NOMO-1 (cell line): ENCODE measurements at regions not wholly inside any gene's neighbourhood (a gene's known extent, or its start where the extent isn't known, plus 50 kb on each side); places are given as distances from the start of the nearest gene placed in this dataset.
"Not testable (repeated sequence)": the region's sequence is repeated elsewhere in the genome, so short reads cannot be mapped to it uniquely, and the experiment has no call there.

Source experiments
- DNase-seq, 2 experiments: peaks; one replicate each; lab custom pipeline; 2025; ENCODE audit not compliant: unreplicated experiment in 2 of 2; lab: John Stamatoyannopoulos, UW

- no peak for DNase-seq
These were observed 398.4 kb downstream of the NUP35 start for GRCh38 chr2:183522489-183523266.

- DNase-seq = no peak
These were observed 406.2 kb downstream of the NUP35 start for GRCh38 chr2:183530333-183530901.

- DNase-seq = no peak
These were observed 408.3 kb downstream of the NUP35 start for GRCh38 chr2:183532514-183532913.

GRCh38 chr2:183533021-183533420, 408.8 kb downstream of the NUP35 start:
- no peak for DNase-seq

- DNase-seq = no peak
These were observed 412.0 kb downstream of the NUP35 start for GRCh38 chr2:183536290-183536689.

- DNase-seq = no peak
These were observed 412.5 kb downstream of the NUP35 start for GRCh38 chr2:183536714-183537113.

- no peak for DNase-seq
These were observed 417.5 kb downstream of the NUP35 start for GRCh38 chr2:183541766-183542165.

- no peak for DNase-seq
These were observed 418.4 kb downstream of the NUP35 start for GRCh38 chr2:183542606-183543005.

GRCh38 chr2:183543222-183543621, 419.0 kb downstream of the NUP35 start:
- DNase-seq = no peak

- no peak for DNase-seq
These were observed 419.5 kb downstream of the NUP35 start for GRCh38 chr2:183543731-183544130.

- not testable (repeated sequence) for DNase-seq
These were observed 422.5 kb downstream of the NUP35 start for GRCh38 chr2:183546560-183547350.

- DNase-seq = no peak
These were observed 428.5 kb downstream of the NUP35 start for GRCh38 chr2:183552716-183553115.

GRCh38 chr2:183564726-183565125, 440.5 kb downstream of the NUP35 start:
- DNase-seq = no peak

- no peak for DNase-seq
These were observed 451.2 kb downstream of the NUP35 start for GRCh38 chr2:183575481-183575880.

- DNase-seq = no peak
These were observed 455.4 kb downstream of the NUP35 start for GRCh38 chr2:183579686-183580085.

GRCh38 chr2:183592271-183592670, 468.0 kb downstream of the NUP35 start:
- DNase-seq = no peak

- no peak for DNase-seq
These were observed 469.9 kb downstream of the NUP35 start for GRCh38 chr2:183594150-183594549.

GRCh38 chr2:183597841-183598240, 473.6 kb downstream of the NUP35 start:
- no peak for DNase-seq

- no peak for DNase-seq
These were observed 479.8 kb downstream of the NUP35 start for GRCh38 chr2:183604065-183604464.

- no peak for DNase-seq
These were observed 481.2 kb downstream of the NUP35 start for GRCh38 chr2:183605440-183605839.

GRCh38 chr2:183606022-183606717, 481.9 kb downstream of the NUP35 start:
- no peak for DNase-seq
